HG03103 (cell line): ENCODE measurements at regions not wholly inside any gene's neighbourhood (a gene's known extent, or its start where the extent isn't known, plus 50 kb on each side); places are given as distances from the start of the nearest gene placed in this dataset.
"Not testable (repeated sequence)": the region's sequence is repeated elsewhere in the genome, so short reads cannot be mapped to it uniquely, and the experiment has no call there.

Source experiments
- ATAC-seq: cut with Tn5 transposase; IDR thresholded peaks from one replicate; pipeline ENCODE4 v1.9.1; 2021; ENCODE audit warnings: low read depth; ENCODE audit not compliant: unreplicated experiment

GRCh38 chr7:43042302-43042701, 70.1 kb upstream of the HECW1 start:
- no peak for ATAC-seq

- ATAC-seq = no peak
Measured at GRCh38 chr7:43044511-43044910, 67.9 kb upstream of the HECW1 start.

GRCh38 chr7:43054052-43054722, 58.3 kb upstream of the HECW1 start:
- ATAC-seq = no peak

DNA sequence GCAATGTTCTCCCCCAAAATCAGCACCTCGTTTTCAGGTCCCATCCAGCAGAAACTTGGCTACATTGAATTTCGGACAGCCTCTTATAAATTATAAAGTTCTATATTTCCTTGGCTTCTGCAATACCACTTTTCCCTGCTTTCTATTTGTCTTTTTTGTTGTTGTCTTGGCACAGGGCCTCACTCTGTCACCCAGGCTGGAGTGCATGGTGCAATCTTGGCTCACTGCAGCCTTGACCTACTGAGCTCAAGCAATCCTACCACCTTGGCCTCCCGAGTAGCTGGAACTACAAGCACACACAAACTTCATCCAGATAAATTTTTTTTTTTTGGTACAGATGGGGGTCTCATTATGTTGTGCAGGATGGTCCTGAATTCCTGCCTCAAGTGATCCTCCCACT, 55.3 kb upstream of the HECW1 start:
- ATAC-seq = no peak

DNA sequence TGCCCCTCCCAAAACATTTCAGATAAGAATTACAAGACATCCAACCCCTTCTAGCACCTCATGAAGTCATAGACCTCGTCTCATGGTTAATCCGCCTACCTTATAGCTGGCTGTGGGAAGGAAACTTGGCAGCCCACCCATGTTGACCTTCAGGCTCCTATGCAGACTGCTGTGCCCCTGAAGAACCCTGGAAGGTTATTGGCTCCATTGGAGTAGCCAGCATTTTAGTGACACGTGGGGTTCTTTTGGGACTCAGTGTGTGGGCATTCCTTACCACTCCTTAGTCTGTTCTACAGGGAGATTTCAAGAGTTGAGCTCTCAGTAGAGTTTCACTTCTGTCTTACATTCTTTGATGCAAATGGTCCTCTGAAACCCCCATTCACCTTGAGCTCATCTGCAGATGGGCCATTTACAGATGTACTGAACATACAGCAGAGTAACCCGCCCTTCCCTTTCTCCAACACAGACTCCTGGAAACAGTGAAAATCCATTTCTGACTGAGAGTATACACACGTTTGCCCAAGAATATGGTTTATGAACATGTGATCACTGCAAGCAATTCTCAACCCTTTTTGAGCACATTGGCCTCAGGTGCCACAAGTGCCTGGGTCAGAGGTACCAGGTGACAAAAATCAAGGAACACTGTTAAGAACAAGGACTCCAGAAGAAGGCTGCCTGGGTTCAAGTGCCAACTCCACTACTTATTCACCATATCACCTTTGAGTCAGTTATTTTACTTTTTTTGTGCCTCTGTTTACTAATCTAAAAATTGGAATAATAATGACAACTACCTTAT, 54.0 kb upstream of the HECW1 start:
- ATAC-seq = peak; percentile 68

- not testable (repeated sequence) for ATAC-seq
Measured at GRCh38 chr7:43059067-43059600, 53.3 kb upstream of the HECW1 start.
